Hippocampal formation (tissue), 2 donors: ENCODE measurements at regions not wholly inside any gene's neighbourhood (a gene's known extent, or its start where the extent isn't known, plus 50 kb on each side); places are given as distances from the start of the nearest gene placed in this dataset.
A peak's percentile ranks its signal among the peaks of the same experiment; 100 is the strongest.
"Not testable (repeated sequence)": the region's sequence is repeated elsewhere in the genome, so short reads cannot be mapped to it uniquely, and the experiment has no call there.

Source experiments
- DNase-seq, 2 donors: peaks; one replicate each; lab custom pipeline; 2025; lab: John Stamatoyannopoulos, UW

GRCh38 chr20:16864069-16864468 lies 115.9 kb downstream of the OTOR start:
- no peak for DNase-seq

DNA sequence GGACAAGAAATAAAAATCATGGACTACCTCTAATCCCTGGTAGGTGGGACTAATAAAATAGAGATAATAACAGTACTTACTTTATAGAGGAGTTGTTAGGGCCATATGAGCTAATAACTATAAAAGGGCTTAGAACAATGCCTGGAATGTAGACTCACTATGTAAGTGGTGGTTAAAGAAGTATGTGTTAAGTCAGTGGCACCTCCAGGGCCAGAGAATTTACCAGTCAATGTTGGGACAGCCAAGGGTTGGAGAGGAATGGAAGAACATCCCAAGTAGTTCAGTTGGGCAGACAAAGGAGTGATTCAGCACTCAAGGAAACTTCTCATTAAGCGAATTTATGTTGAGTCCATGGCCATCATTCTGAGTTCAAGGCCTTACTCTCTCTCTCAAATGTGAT lies 116.8 kb downstream of the OTOR start:
- DNase-seq, result no peak

DNA sequence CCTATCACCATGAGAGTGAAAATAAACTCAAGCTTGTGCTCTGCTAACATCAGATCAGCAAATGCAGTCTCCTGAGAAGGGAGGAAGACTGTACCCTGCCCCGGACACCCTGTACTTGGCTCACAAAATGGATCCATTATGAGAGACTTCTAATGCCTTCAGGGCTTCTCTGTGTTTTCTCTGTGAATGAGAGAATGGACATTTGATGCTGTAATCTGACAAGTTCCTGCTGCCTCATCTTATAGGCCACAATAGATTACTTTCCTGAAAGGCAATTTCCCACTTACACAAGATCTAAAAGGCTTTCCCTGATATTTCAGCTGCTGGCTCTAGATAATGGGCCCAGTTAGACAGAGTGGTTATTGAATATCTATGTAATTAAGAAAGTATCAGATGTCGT lies 117.2 kb downstream of the OTOR start:
- DNase-seq, result no peak

GRCh38 chr20:16873124-16873523 lies 125.0 kb downstream of the OTOR start:
- not testable (repeated sequence) for DNase-seq

DNA sequence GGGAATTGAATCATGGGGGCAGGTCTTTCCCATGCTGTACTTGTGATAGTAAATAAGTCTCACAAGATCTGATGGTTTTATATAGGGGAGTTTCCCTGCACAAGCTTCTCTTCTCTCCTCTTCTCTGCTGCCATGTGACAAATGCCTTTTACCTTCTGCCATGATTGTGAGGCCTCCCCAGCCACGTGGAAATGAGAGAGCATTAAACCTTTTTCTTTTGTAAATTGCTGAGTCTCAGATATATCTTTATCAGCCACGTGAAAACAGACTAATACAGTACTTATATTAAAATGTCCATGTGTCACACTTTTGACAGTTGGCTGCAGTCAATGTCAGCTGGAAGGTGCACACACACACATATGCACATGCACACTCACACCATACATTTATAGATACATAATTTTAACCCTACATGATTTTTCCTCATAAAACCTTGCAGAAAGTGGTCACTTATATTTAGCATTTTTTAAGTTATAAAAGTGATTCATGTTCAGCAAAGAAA lies 128.9 kb downstream of the OTOR start:
- no peak for DNase-seq

DNA sequence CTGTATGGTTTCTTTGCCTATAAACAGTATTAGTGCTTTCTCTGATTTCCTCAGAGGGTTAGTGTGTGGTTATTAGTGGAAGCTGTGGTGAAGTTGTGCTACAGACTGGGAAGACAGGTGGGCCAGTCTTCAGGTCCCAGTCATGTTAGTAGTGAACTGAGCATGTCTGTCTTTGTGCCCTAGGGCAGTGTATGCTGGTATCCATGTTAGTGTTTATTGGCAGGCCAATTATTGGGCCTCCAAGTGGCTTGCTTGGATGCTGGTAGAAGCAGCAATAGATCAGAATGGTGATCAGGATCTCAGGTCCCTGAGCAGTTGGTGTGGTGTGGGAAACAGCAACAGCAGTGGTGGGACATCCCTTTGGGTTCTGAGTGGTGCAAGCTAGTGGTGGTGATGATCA lies 137.6 kb downstream of the OTOR start:
- DNase-seq, result no peak

GRCh38 chr20:16898433-16898832 lies 150.3 kb downstream of the OTOR start:
- DNase-seq, result no peak

GRCh38 chr20:16902662-16903061 lies 154.5 kb downstream of the OTOR start:
- DNase-seq, result no peak

DNA sequence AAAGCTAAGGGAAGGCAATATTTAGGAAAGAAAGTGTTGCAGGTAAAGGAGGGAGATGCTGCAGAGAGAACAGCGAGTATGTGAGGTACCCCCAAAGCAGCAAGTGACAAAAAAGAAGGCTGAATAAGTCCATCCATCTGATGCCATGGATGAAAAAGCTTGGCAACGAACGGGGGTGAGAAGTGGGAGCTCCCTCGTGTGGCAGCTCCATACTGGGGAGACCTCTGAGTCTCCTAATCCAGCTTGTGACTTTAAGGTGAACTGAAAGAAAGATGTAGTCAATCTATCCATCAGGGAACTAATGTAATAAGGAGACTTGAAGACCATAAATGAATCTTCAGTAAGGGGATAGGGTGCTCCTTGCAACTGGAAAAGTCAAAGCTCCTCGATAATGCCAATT lies 156.6 kb downstream of the OTOR start:
- DNase-seq, result no peak

- DNase-seq, result no peak
These were observed 166.1 kb downstream of the OTOR start for GRCh38 chr20:16914277-16914676.

- DNase-seq, result no peak
These were observed 168.0 kb downstream of the OTOR start for GRCh38 chr20:16916165-16916564.

DNA sequence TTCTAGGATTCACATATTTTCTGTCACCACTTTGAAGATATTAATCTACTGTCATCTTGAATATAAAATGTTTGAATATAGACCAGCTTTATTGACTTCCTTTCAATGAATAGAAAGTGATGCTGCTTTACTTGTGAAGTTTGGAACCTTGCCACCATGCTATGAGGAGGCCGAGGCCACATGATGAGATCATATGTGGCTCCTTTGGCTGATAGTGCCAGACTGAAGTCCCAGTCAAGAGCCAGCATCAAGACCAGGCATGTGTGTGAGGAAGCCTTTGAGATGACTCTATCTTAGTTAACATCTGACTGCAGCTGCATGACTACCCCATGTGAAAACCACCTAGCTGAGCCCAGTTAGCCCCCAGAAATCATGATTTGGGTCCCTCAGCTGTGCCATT lies 169.5 kb downstream of the OTOR start:
- DNase-seq, result no peak

- peak in 1 of 2 donors; percentile 7 for DNase-seq
These were observed 170.2 kb downstream of the OTOR start for GRCh38 chr20:16918366-16918765.

DNA sequence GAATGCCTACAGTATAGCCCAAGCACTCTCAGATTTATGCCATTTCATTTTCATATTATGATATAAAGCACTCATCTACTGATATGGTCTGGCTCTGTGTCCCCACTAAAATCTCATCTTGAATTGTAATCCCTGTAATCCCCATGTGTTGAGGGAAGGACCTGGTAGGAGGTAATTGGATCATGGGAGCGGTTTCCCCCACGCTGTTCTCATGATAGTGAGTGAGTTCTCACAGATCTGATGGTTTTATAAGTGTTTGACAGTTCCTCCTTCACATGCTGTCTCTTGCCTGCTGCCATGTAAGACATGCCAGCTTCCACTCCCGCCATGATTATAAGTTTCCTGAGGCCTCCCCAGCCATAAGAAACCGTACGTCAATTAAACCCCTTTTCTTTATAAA lies 171.7 kb downstream of the OTOR start:
- DNase-seq, result no peak

DNA sequence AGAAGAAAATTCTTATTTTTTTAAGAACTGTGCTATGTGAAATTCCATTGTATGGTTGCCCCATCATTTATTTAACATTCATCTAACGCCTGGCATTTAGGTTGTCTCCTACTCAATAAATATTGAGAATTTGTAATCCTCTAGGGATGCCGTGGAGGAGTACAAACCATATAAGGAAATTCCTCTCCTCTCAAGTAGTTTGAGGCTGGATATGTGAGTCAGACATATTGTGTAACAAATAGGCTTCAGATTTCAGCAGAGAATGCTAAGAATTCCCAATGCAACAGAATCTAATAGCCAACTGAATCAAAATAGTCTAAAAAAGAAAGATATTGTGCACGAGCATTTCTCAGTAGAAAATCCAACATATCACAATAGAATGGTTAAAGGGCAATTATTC lies 174.7 kb downstream of the OTOR start:
- no peak for DNase-seq

GRCh38 chr20:16926626-16927430 lies 178.7 kb downstream of the OTOR start:
- DNase-seq, result no peak

DNA sequence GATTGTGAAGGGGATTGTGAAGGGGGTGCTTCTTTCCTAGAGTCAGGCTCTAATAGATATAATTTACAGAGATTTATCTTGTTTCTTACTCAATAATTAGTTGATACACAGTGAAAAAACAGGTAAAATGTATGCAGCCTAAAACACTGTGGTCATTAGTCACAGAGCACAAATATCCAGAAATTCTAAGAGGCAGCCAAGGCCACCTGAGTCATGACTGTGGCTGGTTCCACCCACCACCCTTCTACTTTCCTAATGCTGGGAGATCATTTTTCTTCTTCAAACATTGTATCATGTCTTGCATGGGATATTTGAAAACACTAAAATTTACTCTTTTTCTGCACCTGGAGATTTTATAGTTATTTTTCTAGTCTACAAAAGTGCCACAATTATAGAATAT lies 181.6 kb downstream of the OTOR start:
- no peak for DNase-seq

GRCh38 chr20:16930656-16931055 lies 182.5 kb downstream of the OTOR start:
- DNase-seq, result no peak

DNA sequence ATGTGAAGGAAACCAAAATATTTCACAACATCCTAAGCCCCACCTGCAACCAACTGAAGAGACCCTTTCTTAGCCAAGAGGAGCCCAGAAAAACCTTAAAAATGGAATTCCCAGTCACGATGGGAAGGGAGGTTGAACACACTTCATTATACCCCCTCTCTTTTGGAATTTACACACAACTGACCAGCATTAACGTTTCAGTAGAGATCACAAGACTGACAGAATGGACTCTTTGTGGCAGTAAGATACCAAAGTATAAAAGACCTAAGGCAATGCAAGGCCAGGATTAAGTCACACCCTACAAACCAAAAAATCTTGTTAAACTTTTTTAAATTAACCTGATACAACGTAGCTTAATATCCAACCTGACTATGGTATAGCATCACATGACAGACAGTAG lies 190.9 kb downstream of the OTOR start:
- no peak for DNase-seq

DNA sequence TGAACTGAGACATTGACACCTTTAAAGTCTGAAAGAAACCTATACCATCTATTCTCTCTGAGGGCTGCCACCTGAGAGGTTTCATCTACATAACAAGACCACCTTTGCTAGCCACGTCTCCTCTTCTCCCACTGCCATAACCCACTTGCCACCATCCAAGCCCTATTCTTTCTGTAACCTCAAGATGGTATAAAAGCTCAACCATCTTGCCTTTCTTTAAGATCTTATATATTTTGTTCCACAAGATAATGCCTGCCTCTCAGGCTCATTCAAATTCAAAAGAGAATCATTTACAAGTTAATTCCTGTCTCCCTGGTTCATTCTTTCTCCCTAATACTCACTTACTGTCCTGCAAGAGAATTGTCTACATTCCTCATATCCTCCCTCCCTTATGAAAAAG lies 192.5 kb downstream of the OTOR start:
- no peak for DNase-seq

DNA sequence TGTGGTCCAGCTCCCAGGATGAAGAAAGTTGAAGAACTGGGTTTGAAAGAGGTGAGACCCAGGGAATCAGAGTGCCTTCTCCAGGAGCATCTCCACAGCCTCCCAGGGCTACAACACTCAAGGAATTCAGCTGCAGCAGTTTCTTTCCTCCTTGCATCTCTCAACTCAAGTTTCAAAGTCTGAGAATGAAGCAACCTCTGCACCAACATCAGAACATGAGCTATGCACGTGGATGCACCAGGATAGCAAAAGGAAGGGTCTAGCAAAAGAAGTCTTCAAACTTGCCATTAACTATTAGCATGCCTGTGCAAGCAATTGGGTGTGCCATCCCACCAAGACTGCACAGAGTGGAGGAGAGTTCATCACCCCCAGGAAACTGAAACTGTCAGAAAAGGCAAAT lies 193.9 kb downstream of the OTOR start:
- no peak for DNase-seq

- DNase-seq, result no peak
These were observed 194.6 kb downstream of the OTOR start for GRCh38 chr20:16942756-16943155.

DNA sequence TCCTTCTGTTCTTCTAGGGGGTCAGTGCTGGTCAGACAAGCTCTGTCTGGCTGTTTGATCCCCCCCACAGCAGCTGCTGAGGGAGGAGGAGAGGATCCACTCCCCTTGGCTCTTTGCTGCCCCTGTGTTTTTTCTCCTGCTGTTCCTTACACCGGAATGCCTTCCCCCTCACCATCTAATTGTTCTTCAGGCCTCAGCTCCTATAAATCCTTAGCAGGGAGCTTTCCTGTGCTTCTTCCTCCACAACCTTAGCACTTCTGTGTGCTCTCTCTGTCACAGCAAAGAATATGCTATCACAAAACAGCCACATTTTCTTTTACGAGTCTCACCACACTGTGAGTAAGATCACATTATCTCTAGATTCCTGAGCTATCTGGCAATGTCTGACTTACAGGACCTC lies 196.6 kb downstream of the OTOR start:
- DNase-seq, result no peak

DNA sequence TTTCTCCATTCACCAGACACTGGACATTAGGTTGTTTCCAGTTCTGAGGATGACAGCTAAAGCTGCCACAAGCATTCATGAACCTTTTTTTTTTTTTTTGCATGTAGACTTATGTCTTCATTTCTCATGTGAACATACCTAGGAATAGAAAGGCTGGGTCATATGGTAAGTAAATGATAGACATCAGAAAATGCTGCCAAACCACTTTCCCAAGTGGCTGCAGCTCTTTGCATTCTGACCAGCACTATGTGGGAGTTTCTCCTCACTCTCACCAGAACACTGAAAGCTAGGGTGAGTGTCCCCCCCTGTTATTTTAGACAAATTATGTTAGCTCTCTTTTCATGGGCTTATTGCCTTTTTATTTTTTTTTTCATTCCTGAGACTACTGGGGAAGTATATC lies 197.5 kb downstream of the OTOR start:
- DNase-seq, result no peak
